ENCODE measurements at regions not wholly inside any gene's neighbourhood (a gene's known extent, or its start where the extent isn't known, plus 50 kb on each side); places are given as distances from the start of the nearest gene placed in this dataset.

GRCh38 chr3:166788936-166789335 lies 591.2 kb downstream of the ZBBX start:
- no peak for TF ChIP-seq CTCF (conservative IDR thresholded peaks at IDR 0.05; ENCODE audit: low read depth, low read length)
- no peak for TF ChIP-seq EZH2phosphoT487 (IDR thresholded peaks at IDR 0.05; ENCODE audit: borderline replicate concordance, low read length)
